Activated T-helper 9 cell treated with anti-CD3 and anti-CD28 coated beads, Interleukin-2, amount 50 U/mL, for 16 hours (primary cell): ENCODE measurements at regions not wholly inside any gene's neighbourhood (a gene's known extent, or its start where the extent isn't known, plus 50 kb on each side); places are given as distances from the start of the nearest gene placed in this dataset.

Experiments
- DNase-seq: peaks from one replicate; pipeline ENCODE4 v3.0.0-alpha.2; 2020; ENCODE audit warnings: low read depth

- no peak for DNase-seq
Observed at GRCh38 chr1:229209816-229210215, 61.1 kb upstream of the RAB4A start.

DNA sequence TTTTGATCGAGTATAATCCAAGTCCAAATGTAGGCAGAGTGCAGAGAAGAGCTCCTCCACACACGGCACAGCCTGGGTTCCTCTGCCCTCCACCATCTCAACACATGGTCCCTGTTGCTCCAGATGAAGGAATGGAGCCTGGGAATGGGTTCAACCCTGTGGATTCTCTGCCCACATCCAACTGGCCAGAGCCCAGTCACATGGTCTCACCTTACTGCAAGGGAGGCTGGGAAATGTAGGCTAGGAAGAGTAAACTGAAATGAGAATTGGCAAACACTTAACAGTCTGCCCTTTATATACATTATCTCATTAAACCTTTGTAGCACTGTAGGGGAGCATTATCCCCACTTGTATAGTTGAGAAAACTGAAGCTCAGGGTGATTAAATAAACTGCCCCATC is 60.1 kb upstream of the RAB4A start:
- DNase-seq: no peak

- no peak for DNase-seq
Observed at GRCh38 chr1:229213797-229214196, 57.1 kb upstream of the RAB4A start.

DNA sequence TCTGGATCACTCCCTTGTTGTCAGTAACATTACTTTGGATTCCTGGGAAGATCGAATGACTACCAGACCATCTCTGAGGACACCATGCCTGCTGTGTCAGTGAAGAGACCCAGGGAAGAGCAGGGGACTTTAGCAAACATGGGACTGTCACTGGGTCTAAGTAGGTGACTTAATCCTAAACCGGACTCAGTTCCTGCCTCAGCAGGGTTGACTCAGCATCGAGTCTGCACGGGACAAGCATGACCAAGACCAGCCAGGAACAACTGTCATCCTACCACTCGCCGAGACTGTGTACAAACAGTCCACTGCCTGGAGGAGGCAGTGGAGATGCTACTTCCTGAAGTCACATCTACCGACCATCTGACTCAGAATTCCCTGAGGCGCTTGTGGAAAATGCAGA is 53.2 kb upstream of the RAB4A start:
- no peak for DNase-seq

DNA sequence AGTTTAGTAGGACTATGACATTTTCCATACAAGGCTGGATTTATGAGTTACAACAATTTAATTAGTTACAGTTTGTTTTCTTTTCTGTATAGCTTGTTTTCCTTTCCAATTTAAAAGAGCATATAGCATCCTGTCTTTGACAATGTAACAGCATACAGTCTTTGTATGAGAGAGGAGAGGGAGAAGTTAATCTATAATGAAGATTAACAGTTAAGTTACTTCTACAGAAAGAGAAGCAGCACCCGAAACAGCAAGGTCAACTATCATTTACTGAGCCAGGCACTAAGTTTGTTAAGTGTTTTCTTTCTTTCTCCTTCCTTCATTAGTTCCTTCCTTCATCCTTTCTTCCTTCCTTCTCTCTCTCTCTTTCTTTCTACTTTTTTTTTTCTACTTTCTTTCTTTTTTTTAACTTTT is 52.3 kb upstream of the RAB4A start:
- no peak for DNase-seq

GRCh38 chr1:229220163-229220846 is 50.6 kb upstream of the RAB4A start:
- DNase-seq: no peak

GRCh38 chr1:229221106-229222019 is 49.5 kb upstream of the RAB4A start:
- no peak for DNase-seq
